DOHH2 (cell line): ENCODE measurements at regions not wholly inside any gene's neighbourhood (a gene's known extent, or its start where the extent isn't known, plus 50 kb on each side); places are given as distances from the start of the nearest gene placed in this dataset.

ENCODE experiments used
- H3F3A ChIP-seq: fragments of 200-600 bp; sonication (generic), shearing (Covaris generic); 2 replicates; pipeline ENCODE4 v1.6.0; 2016; ENCODE audit warnings: antibody characterized with exemption, mild to moderate bottlenecking; ENCODE audit not compliant: control insufficient read depth, insufficient read depth
- H3K27ac ChIP-seq: fragments of 200-600 bp; sonication (generic); 2 replicates; pipeline ENCODE4 v1.5.1; 2014; ENCODE audit warnings: low read depth, mild to moderate bottlenecking, low read length, moderate library complexity
- H3K27me3 ChIP-seq: fragments of 200-600 bp; sonication (generic); 2 replicates; pipeline ENCODE4 v1.6.1; 2014; ENCODE audit warnings: mild to moderate bottlenecking, low read length, mixed read lengths; ENCODE audit not compliant: control insufficient read depth
- H3K36me3 ChIP-seq: fragments of 200-600 bp; sonication (generic); 2 replicates; pipeline ENCODE4 v1.6.1; 2014; ENCODE audit warnings: mild to moderate bottlenecking, low read length, moderate library complexity, mixed read lengths; ENCODE audit not compliant: control insufficient read depth
- H3K4me1 ChIP-seq: fragments of 200-600 bp; sonication (generic); 2 replicates; pipeline ENCODE4 v1.6.1; 2014; ENCODE audit warnings: mild to moderate bottlenecking, low read length, mixed read lengths; ENCODE audit not compliant: control insufficient read depth
- H3K4me2 ChIP-seq: fragments of 200-600 bp; sonication (generic); 2 replicates; pipeline ENCODE4 v1.6.0; 2014; ENCODE audit warnings: mild to moderate bottlenecking, low read length, moderate library complexity
- H3K4me3 ChIP-seq: fragments of 200-600 bp; sonication (generic); 2 replicates; pipeline ENCODE4 v1.5.1; 2014; ENCODE audit warnings: mild to moderate bottlenecking, low read length, mixed read lengths
- H3K79me2 ChIP-seq: fragments of 200-600 bp; sonication (generic); 2 replicates; pipeline ENCODE4 v1.6.1; 2014; ENCODE audit warnings: mild to moderate bottlenecking, low read length, mixed read lengths; ENCODE audit not compliant: control insufficient read depth
- H3K9me2 ChIP-seq: fragments of 200-600 bp; sonication (generic); replicated peaks from 2 replicates; pipeline ENCODE4 v1.6.1; 2014; ENCODE audit warnings: mild to moderate bottlenecking, low read length, mixed read lengths; ENCODE audit not compliant: control insufficient read depth
- H3K9me3 ChIP-seq: fragments of 200-600 bp; sonication (generic); 2 replicates; pipeline ENCODE4 v1.6.1; 2014; ENCODE audit warnings: antibody characterized with exemption, low read length, mixed read lengths; ENCODE audit not compliant: control insufficient read depth, insufficient read depth
- H4K20me1 ChIP-seq: fragments of 200-600 bp; sonication (generic); 2 replicates; pipeline ENCODE4 v1.6.0; 2014; ENCODE audit warnings: low read depth, mild to moderate bottlenecking, antibody characterized with exemption, low read length, moderate library complexity; ENCODE audit not compliant: control insufficient read depth, insufficient read depth
- CTCF ChIP-seq: fragments of 200-600 bp; sonication (generic); IDR thresholded peaks from one replicate; pipeline ENCODE4 v1.5.1; 2014; ENCODE audit warnings: antibody characterized with exemption, mild to moderate bottlenecking, low read depth, low read length; ENCODE audit not compliant: poor library complexity, severe bottlenecking
- EZH2phosphoT487 ChIP-seq: fragments of 200-600 bp; sonication (generic); IDR thresholded peaks from 2 replicates; pipeline ENCODE4 v1.6.1; 2017; ENCODE audit warnings: borderline replicate concordance, mild to moderate bottlenecking, antibody characterized with exemption, low read length, moderate library complexity, mixed read lengths

- TF ChIP-seq EZH2phosphoT487 (no peak), CTCF (no peak)
- Histone ChIP-seq H4K20me1 (no peaks in the 10 kb centered on the region), H3F3A (peaks cover 29% of the 10 kb centered on the region), H3K4me1 (peaks cover 73% of the 10 kb centered on the region), H3K79me2 (no peaks in the 10 kb centered on the region), H3K4me2 (peak overlapping the region; percentile 98), H3K9me2 (no peaks in the 10 kb centered on the region), H3K27ac (peak overlapping the region; percentile 96), H3K27me3 (no peaks in the 10 kb centered on the region), H3K9me3 (peaks cover 9% of the 10 kb centered on the region; the same call in 1 of the 2 replicates), H3K4me3 (peak overlapping the region; percentile 83), H3K36me3 (peaks cover 36% of the 10 kb centered on the region)
These were observed 331.6 kb downstream of the DLEU7 start for GRCh38 chr13:50511877-50512341.

GRCh38 chr13:50512474-50513299, 330.8 kb downstream of the DLEU7 start:
- Histone ChIP-seq H3K9me3 (peaks cover 9% of the 10 kb centered on the region; the same call in 1 of the 2 replicates), H3K4me1 (peaks cover 81% of the 10 kb centered on the region), H3K4me3 (peak overlapping the region; percentile 83), H4K20me1 (no peaks in the 10 kb centered on the region), H3K27ac (peak overlapping the region; percentile 96), H3K9me2 (no peaks in the 10 kb centered on the region), H3K79me2 (no peaks in the 10 kb centered on the region), H3K27me3 (no peaks in the 10 kb centered on the region), H3K36me3 (peaks cover 36% of the 10 kb centered on the region), H3K4me2 (peak overlapping the region; percentile 98), H3F3A (peaks cover 29% of the 10 kb centered on the region)
- no peak for TF ChIP-seq EZH2phosphoT487
- TF ChIP-seq CTCF, result no peak

- H3K9me3 ChIP-seq, result peaks cover 9% of the 10 kb centered on the region; the same call in 1 of the 2 replicates
- no peaks in the 10 kb centered on the region for H4K20me1 ChIP-seq
- TF ChIP-seq EZH2phosphoT487 (no peak), CTCF (no peak)
- H3K27me3 ChIP-seq, result no peaks in the 10 kb centered on the region
- H3K27ac ChIP-seq, result peak overlapping the region; percentile 96
- H3K4me3 ChIP-seq, result peak overlapping the region; percentile 83
- peaks cover 29% of the 10 kb centered on the region for H3F3A ChIP-seq
- no peaks in the 10 kb centered on the region for H3K79me2 ChIP-seq
- peaks cover 88% of the 10 kb centered on the region for H3K4me1 ChIP-seq
- peaks cover 36% of the 10 kb centered on the region for H3K36me3 ChIP-seq
- no peaks in the 10 kb centered on the region for H3K9me2 ChIP-seq
- peak overlapping the region; percentile 98 for H3K4me2 ChIP-seq
These were observed 330.1 kb downstream of the DLEU7 start for GRCh38 chr13:50513300-50513877.
